ENCODE measurements at regions not wholly inside any gene's neighbourhood (a gene's known extent, or its start where the extent isn't known, plus 50 kb on each side); places are given as distances from the start of the nearest gene placed in this dataset.

DNA sequence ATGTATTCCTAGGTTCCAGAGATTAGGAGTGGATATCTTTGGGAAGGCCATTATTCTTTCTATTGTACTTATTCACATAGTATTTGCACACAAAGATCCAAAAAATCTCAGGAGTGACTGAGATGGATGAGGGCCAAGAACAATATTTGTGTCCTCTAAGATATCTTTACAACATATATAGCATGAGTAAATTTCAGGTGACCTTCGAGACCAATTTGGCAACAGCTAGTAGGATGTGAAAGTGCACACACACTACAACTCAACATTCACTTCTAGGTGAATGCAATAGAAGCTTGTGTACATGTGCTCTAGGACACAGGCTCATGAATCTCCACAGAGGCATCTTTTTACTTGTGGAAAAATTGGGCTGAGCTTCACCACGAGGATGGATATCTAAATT, 224.0 kb downstream of the C1orf94 start:
- TF ChIP-seq, protein P1, sequence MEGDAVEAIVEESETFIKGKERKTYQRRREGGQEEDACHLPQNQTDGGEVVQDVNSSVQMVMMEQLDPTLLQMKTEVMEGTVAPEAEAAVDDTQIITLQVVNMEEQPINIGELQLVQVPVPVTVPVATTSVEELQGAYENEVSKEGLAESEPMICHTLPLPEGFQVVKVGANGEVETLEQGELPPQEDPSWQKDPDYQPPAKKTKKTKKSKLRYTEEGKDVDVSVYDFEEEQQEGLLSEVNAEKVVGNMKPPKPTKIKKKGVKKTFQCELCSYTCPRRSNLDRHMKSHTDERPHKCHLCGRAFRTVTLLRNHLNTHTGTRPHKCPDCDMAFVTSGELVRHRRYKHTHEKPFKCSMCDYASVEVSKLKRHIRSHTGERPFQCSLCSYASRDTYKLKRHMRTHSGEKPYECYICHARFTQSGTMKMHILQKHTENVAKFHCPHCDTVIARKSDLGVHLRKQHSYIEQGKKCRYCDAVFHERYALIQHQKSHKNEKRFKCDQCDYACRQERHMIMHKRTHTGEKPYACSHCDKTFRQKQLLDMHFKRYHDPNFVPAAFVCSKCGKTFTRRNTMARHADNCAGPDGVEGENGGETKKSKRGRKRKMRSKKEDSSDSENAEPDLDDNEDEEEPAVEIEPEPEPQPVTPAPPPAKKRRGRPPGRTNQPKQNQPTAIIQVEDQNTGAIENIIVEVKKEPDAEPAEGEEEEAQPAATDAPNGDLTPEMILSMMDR (IDR thresholded peaks at IDR 0.05), result no peak
- TF ChIP-seq TCF7L2 (IDR thresholded peaks at IDR 0.05; ENCODE audit: low read depth, low read length) (no peak), POLR2AphosphoS5 (IDR thresholded peaks at IDR 0.05; ENCODE audit: low read depth, low read length) (no peak)

Measured in Panc1 (cell line).